Stimulated activated CD4-positive, alpha-beta T cell treated with anti-CD3 and anti-CD28 coated beads, Interleukin-15, amount 100 ng/mL, for 24 hours (primary cell): ENCODE measurements at regions not wholly inside any gene's neighbourhood (a gene's known extent, or its start where the extent isn't known, plus 50 kb on each side); places are given as distances from the start of the nearest gene placed in this dataset.

ENCODE experiments used
- DNase-seq: peaks from one replicate; pipeline ENCODE4 v3.0.0-alpha.2; 2020

GRCh38 chr13:109500146-109500773 is 286.1 kb downstream of the IRS2 start:
- DNase-seq, result no peak

GRCh38 chr13:109497917-109498316 is 288.5 kb downstream of the IRS2 start:
- no peak for DNase-seq

- no peak for DNase-seq
These were observed 290.2 kb downstream of the IRS2 start for GRCh38 chr13:109496216-109496615.

GRCh38 chr13:109494925-109495369 is 291.4 kb downstream of the IRS2 start:
- DNase-seq, result no peak

GRCh38 chr13:109485136-109485794 is 301.1 kb downstream of the IRS2 start:
- no peak for DNase-seq

DNA sequence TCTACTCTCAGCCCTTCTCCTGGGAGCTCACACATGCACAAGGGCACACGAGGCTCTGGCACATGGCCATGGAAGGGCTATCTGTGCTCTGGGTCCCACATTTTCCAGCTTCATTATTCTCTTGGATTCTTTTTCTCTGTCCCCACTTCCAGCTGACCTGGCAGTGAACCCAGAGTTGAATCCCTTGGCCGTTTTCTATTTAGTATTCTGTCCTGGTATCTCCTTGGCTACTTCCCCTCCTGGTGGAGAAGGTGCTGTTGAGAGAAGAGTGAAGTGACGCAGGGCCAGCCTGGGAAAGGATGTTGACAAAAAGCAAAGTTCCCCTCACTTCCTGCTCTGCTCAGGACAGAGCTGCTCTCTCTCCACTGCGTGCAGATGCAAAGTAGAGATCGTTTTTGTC is 303.1 kb downstream of the IRS2 start:
- DNase-seq, result no peak

DNA sequence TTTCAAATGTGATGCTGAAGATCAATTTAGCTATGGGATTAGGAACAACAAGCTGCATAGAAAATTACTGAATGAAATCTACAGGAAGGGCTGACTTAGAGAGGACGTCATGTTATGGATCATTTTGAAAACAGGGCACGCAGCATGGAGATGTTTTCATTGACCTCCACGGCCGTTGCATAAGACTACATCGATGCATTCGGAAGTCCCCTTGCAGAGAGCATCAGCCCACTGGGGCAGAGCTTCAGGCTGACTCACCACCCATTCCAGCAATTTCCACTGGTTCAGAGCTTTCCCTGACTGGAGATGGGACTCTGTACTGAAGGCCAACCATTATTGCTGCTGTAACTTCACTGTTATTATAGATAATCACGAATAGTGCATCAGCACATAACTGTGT is 305.3 kb downstream of the IRS2 start:
- DNase-seq, result no peak

- DNase-seq, result no peak
These were observed 306.1 kb downstream of the IRS2 start for GRCh38 chr13:109480011-109480955.

GRCh38 chr13:109479534-109479933 is 306.8 kb downstream of the IRS2 start:
- no peak for DNase-seq

DNA sequence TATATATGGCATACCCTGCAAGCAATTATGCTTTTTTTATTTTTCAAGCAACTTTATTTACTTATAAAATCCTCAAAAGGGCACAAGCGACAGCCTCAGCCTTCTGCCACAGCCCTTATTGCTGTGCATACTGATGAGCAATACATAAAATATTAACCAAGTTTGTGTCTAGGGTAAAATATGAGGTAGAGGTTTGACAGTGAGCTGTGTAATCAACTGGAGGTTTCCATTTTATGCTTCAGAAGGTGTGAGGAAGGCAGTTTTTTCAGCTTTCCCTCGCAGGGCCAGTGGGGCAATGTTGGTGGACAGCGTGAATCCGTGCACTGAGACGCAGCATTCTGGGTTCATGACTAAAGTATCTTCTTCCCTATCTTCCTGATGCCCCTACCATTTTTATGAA is 310.4 kb downstream of the IRS2 start:
- no peak for DNase-seq

DNA sequence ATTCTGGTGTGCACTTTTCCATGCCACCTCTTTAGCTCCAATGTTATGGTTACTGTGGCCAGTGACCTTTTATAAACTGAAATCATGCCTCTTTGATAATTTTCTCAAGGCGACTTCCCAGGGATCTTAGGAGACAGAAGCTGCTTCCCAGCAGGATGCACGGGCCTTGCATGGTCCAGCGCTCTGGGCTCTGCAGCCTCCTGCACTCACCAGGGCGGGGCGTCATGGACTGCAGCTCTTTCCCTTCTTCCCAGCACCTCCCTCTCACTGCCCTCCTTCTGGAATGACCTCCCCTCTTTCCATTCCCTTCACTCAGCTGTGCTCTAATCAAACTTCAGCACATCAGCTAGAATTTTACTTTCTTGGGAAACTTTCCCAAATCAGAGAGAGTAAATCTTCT is 318.3 kb downstream of the IRS2 start:
- no peak for DNase-seq

DNA sequence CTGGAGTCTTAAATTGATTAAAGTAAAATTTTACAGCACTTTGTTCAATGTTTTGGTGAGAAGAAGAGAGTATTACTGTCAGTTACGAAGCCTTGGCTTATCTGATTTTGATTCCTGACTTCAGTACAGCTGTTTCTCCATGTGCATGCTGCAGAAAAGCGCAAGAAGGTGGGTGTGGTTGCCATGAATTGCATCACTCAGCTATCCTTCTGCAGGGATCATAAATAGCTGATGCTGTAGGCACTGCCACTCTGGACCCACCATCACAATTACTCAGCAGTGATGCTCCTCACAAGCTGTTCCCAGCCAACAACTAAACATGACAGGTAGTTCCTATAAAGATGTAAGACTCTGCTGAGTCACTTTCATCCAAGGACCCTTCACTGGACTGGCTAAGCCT is 321.2 kb downstream of the IRS2 start:
- no peak for DNase-seq

DNA sequence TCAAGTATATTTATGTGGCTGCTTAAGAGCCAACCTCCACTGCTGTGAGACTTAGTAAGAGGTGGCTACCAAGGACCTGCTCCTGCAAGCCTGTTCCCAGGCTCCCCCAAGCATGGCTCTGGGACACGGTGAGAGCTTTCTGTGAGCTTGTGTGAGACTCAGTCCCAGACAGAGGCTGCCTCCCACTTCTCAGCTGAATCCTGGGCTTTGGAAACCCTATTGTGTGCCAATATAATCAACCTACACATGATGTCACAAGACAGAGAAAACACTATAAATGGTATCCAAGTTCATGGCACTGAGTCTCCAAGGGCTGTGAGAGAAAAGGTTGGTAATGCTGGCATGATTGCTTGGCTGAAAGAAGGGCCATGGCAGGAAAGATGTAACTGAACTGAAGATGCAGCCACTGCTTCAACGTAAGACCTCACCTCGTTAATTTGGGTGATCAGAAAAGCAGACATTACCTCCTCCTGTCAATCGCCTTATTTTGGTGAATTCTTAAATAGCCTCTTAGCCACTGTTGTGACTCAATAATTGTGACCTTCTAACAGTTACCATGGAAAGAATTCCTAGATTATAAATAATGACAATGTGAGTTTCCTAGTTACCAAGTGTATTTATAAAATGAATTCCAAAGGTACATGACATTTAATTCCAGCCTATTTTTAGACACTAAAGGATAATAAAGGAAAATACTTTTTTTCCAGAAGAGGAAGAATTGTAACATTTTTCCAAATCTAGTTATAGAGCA is 332.0 kb downstream of the IRS2 start:
- no peak for DNase-seq

DNA sequence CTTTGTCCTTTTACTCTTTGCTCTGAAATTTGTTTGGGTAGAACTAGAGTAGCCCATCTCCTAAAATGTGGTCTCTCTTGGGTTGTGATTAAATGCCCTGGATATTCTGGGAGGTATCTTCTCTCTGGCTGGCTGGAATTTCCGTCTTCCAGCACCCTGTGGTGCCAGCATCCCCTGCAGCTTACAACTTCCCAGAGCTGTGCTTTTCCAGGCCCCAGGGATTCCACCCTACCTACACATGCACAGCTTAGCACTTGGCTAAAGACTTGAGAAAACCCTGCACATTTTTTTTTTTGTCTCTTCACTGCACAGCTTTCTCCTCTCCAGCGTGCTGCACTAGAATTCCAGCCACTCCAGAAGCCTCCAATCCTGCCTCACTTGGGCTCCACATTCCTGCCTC is 334.7 kb downstream of the IRS2 start:
- DNase-seq, result no peak

DNA sequence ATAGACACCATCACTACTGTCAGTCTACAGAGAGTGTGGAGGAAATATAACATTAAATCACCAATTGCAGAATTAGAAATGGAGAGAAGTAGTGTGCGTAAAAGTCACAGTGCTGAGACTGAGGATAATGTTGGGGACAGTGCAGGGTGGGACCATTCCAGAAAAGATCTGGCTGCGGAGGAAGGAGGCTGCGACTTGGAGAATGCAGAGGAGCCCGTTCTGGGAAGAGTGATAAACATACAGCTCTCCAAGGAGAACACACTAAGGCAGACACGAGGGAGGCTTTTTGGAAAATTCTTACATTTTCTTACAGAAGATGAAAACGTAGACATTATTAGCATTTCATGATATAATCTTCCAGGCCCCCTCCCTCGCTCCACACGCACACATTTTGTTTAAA is 337.8 kb downstream of the IRS2 start:
- no peak for DNase-seq

DNA sequence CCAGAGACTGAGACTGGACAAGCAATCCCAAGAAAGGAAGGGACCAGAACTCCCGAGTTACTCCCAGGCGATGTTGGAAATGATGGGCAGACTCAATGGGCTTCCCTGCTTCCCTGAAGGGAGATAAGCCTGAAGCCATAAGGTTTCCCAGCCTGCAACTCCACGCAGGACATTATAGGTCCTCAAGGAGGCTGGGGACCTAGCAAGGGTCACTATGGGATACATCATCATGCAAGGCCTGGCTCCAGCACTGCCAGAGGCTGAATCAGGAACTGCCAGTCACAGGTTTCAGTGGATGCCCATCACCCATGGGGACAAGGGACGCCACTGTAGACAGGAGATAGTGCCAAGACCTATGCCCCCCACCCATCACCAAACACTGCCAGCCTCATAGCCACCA is 338.7 kb downstream of the IRS2 start:
- DNase-seq, result no peak

DNA sequence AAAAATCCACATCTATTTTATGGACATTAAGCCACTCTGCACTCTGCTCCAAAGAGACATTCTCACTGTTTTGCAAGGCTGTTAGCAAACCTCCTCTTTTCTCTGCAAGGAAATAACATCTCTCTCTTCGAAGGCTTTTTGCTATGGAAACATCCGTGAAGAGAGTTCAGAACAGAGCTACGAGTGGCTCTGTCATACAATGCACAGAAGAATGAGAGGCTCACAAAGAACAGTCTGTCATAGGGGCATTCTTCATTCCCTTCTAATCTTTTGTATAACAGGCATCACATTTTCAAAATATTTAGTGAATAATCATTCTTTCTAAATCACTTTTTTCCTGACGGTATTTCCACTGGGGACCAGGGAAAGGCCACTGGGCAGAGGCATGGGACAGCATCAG is 346.1 kb downstream of the IRS2 start:
- no peak for DNase-seq

GRCh38 chr13:109439813-109440212 is 346.6 kb downstream of the IRS2 start:
- DNase-seq, result no peak

GRCh38 chr13:109436841-109437240 is 349.5 kb downstream of the IRS2 start:
- DNase-seq, result no peak

GRCh38 chr13:109436055-109436622 is 350.2 kb downstream of the IRS2 start:
- no peak for DNase-seq

DNA sequence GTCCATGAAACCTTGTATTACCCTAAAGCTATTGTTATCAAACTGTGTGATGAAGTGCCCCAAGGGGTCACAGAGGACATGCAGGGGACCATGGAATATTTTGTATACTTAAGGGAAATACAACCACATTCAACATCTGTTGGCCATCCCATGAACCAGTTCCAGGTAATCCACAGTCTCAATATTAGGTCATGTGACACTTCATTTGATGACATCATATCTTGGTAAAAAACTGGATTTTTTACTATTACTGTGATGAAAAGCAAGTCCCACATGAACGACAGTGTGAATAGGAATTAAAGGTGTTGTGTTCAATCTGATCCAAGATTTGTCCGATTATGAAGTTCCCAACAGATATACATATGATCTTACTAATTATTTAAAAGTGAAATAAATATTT is 355.2 kb downstream of the IRS2 start:
- DNase-seq, result no peak

DNA sequence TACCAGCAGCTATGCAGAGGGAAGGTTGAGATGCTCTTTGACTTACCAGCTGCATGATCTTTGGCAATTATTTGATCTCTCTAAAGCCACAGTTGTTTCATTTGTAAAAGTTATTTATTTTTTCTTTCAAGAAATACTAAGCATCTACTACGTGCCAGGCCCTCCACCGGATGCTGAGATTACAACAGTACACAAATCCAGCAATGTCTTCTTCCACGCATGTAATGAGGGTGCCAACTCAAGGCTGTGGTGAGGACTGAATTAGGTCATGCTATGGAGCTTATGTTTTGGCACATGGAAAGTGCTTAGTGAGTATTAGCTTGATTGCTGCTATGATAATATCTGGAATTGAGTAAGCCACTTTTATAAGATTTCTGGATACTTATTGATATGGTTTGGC is 358.2 kb downstream of the IRS2 start:
- no peak for DNase-seq

DNA sequence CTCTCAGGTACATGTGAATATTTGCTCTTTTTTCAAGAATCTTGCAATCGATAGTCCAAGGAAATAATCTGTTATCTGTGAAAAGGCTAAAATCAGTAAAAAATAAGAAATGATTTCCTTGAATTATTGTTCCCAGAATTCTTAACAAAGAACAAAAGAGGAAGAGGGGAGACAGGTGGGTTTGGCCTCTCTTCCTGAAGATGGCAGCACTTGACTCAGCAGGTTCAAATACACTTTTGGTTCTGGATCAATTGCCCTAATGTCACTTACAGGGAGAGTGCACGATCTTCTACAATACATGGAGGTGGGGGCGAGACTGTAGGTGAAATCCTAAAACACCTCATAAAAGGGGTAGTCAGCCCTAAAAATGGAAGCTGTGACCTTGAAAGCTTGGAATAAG is 358.7 kb downstream of the IRS2 start:
- DNase-seq, result no peak
